Osteocyte (in vitro differentiated cells): ENCODE measurements at regions not wholly inside any gene's neighbourhood (a gene's known extent, or its start where the extent isn't known, plus 50 kb on each side); places are given as distances from the start of the nearest gene placed in this dataset.

Source experiments
- DNase-seq: peaks from one replicate; pipeline ENCODE4 v3.0.0; 2021; ENCODE audit warnings: mixed read lengths; ENCODE audit not compliant: unreplicated experiment; ENCODE audit errors: extremely low spot score
- H3K27ac Mint-ChIP-seq: one replicate; pipeline ENCODE4 v1.8.0; 2021; ENCODE audit warnings: mild to moderate bottlenecking, mixed read lengths; ENCODE audit not compliant: unreplicated experiment
- H3K27me3 Mint-ChIP-seq: one replicate; pipeline ENCODE4 v1.8.0; 2021; ENCODE audit warnings: mixed read lengths; ENCODE audit not compliant: unreplicated experiment
- H3K36me3 Mint-ChIP-seq: one replicate; pipeline ENCODE4 v1.8.0; 2021; ENCODE audit warnings: mixed read lengths; ENCODE audit not compliant: unreplicated experiment
- H3K4me1 Mint-ChIP-seq: one replicate; pipeline ENCODE4 v1.8.0; 2021; ENCODE audit warnings: mixed read lengths; ENCODE audit not compliant: unreplicated experiment
- H3K4me3 Mint-ChIP-seq: one replicate; pipeline ENCODE4 v1.8.0; 2021; ENCODE audit warnings: mild to moderate bottlenecking, moderate library complexity, mixed read lengths; ENCODE audit not compliant: unreplicated experiment
- H3K9me3 Mint-ChIP-seq: one replicate; pipeline ENCODE4 v1.8.0; 2021; ENCODE audit warnings: mixed read lengths; ENCODE audit not compliant: unreplicated experiment
- TF ChIP-seq, protein P1 (sequence below): fragments of 200-600 bp; sonication (generic); IDR thresholded peaks from 2 replicates; pipeline ENCODE4 v1.5.0; 2021; ENCODE audit warnings: antibody characterized with exemption, mild to moderate bottlenecking, moderate library complexity

DNA sequence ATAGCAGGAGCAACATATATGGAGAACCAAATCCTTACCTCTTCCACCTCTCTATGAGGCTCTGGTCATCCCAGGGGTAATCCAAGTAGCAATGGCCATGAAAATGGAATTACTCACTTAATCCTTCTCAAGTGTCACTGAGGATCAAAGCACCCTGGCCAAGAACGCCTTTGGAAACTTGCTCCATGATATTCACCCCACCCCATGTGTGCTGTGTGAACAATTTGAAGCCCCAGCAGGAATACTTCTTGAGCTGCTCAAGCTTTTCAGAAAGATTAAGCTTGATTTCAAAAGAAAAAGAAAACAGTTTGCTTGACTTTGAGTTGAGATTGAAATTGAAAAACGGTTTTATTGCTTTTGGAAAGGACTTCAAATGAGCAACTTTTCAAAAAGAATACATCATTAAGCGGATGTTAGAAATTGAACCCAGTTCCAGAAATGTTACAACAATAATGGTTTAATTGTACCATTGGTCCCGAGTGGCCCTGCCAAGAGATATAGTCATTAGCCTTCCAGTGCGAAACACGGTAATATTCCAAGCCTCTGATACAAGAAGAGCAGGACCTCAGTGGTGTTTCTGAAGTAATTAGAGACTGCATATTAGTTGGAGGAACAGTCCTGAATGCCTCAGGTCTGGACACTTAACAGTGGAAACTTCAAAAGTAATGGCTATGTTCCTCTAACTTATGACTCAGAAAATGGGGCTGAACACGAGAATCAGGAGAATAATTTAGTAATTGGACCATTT, 208.1 kb downstream of the NEBL start:
- TF ChIP-seq, protein P1, sequence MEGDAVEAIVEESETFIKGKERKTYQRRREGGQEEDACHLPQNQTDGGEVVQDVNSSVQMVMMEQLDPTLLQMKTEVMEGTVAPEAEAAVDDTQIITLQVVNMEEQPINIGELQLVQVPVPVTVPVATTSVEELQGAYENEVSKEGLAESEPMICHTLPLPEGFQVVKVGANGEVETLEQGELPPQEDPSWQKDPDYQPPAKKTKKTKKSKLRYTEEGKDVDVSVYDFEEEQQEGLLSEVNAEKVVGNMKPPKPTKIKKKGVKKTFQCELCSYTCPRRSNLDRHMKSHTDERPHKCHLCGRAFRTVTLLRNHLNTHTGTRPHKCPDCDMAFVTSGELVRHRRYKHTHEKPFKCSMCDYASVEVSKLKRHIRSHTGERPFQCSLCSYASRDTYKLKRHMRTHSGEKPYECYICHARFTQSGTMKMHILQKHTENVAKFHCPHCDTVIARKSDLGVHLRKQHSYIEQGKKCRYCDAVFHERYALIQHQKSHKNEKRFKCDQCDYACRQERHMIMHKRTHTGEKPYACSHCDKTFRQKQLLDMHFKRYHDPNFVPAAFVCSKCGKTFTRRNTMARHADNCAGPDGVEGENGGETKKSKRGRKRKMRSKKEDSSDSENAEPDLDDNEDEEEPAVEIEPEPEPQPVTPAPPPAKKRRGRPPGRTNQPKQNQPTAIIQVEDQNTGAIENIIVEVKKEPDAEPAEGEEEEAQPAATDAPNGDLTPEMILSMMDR: no peak
- DNase-seq: no peak
- no peaks in the 10 kb centered on the region for H3K4me1 Mint-ChIP-seq
- H3K4me3 Mint-ChIP-seq: no peak overlapping the region
- H3K27ac Mint-ChIP-seq: no peak overlapping the region
- no peaks in the 10 kb centered on the region for H3K36me3 Mint-ChIP-seq
- no peaks in the 10 kb centered on the region for H3K27me3 Mint-ChIP-seq
- no peaks in the 10 kb centered on the region for H3K9me3 Mint-ChIP-seq

GRCh38 chr10:20686015-20686635, 211.0 kb downstream of the NEBL start:
- H3K27me3 Mint-ChIP-seq: no peaks in the 10 kb centered on the region
- H3K27ac Mint-ChIP-seq: no peak overlapping the region
- no peaks in the 10 kb centered on the region for H3K36me3 Mint-ChIP-seq
- no peak overlapping the region for H3K4me3 Mint-ChIP-seq
- no peaks in the 10 kb centered on the region for H3K9me3 Mint-ChIP-seq
- DNase-seq: no peak
- TF ChIP-seq, protein P1: no peak
- H3K4me1 Mint-ChIP-seq: no peaks in the 10 kb centered on the region

DNA sequence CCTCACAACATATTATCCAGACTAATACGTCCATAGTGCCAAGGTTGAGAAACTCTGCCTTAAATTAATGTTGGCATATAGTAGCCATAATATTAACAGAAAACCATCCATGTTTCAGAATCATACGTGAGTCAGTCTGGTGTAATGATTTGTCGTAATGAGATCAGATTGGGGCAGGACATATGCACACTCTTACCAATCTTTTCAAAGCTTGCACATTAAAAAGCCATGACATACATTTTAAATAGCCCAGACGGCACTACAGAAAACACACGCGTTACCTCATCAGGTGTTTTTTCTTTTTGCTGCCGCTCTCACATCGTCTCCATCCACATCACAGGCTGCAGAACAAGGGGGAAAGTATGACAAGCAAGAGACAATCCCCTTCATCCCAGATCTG, 211.6 kb downstream of the NEBL start:
- Mint-ChIP-seq H3K27me3 (no peaks in the 10 kb centered on the region), H3K4me3 (no peak overlapping the region), H3K36me3 (no peaks in the 10 kb centered on the region), H3K27ac (no peak overlapping the region), H3K9me3 (no peaks in the 10 kb centered on the region), H3K4me1 (no peaks in the 10 kb centered on the region)
- no peak for DNase-seq
- TF ChIP-seq, protein P1: no peak

DNA sequence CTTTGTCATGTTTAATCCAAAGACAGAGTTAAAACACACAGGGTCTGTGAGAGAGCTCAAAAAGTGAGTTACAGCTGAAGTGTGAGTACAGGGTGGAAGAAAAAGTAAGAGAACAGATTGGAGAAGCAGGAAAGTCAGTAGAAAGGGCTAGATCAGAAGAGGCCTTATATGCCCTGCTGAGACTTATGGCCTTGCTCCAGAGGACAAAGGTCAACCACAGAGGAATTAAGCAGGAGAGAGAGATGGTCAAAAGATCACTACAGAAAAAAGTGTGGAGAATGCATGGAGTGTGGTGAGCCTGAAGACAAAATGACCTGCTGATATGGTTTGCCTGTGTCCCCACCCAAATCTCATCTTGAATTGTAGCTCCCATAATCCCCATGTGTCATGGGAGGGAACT, 213.8 kb downstream of the NEBL start:
- H3K4me3 Mint-ChIP-seq: no peak overlapping the region

DNA sequence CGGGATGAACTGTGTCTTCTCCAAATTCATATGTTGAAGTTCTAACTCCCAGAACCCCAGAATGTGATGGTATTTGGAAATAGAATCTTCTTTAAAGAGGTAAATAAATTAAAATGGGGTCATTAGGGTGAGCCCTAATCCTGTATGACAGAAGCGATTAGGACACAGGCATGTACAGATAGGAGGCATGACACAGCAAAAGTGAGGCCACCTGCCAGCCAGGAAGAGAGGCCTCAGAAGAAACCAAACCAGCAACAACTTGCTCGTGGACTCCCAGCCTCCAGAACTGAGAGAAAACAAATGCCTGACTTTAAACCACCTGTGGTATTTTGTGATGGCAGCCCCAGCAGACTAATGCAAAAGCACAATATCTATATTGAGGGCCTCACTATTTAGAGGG, 214.3 kb downstream of the NEBL start:
- TF ChIP-seq, protein P1: no peak
- Mint-ChIP-seq H3K9me3 (no peaks in the 10 kb centered on the region), H3K4me1 (no peaks in the 10 kb centered on the region), H3K27me3 (no peaks in the 10 kb centered on the region), H3K27ac (no peak overlapping the region), H3K4me3 (no peak overlapping the region), H3K36me3 (no peaks in the 10 kb centered on the region)
- no peak for DNase-seq

More for the DNA sequence above, 213.8 kb downstream of the NEBL start:
- Mint-ChIP-seq H3K27me3 (no peaks in the 10 kb centered on the region), H3K27ac (no peak overlapping the region), H3K4me1 (no peaks in the 10 kb centered on the region), H3K36me3 (no peaks in the 10 kb centered on the region), H3K9me3 (no peaks in the 10 kb centered on the region)
- DNase-seq: no peak
- TF ChIP-seq, protein P1: no peak
